Upper lobe of left lung (tissue), 4 donors: ENCODE measurements at regions not wholly inside any gene's neighbourhood (a gene's known extent, or its start where the extent isn't known, plus 50 kb on each side); places are given as distances from the start of the nearest gene placed in this dataset.
A peak's percentile ranks its signal among the peaks of the same experiment; 100 is the strongest.

Experiments
- POLR2A ChIP-seq, 4 donors: fragments of 450-650 bp; IDR thresholded peaks; one replicate each; pipeline ENCODE4 v1.5.1; 2016 to 2017; ENCODE audit warnings: antibody characterized with exemption in 4 of 4, mild to moderate bottlenecking in 2 of 4
- POLR2AphosphoS5 ChIP-seq, 2 donors: sonication (generic); formaldehyde crosslinking; IDR thresholded peaks; one replicate each; pipeline ENCODE4 v1.5.1; 2017; ENCODE audit warnings: antibody characterized with exemption in 2 of 2
- TF ChIP-seq, protein P1 (sequence below), 6 experiments: fragments of 450-650 bp in 4 of 6; fragments of 200-600 bp in 2 of 6; sonication (generic) in 2 of 6; IDR thresholded peaks; one replicate each; pipeline ENCODE4 v1.5.1; 2016 to 2019; ENCODE audit warnings: antibody characterized with exemption in 6 of 6

DNA sequence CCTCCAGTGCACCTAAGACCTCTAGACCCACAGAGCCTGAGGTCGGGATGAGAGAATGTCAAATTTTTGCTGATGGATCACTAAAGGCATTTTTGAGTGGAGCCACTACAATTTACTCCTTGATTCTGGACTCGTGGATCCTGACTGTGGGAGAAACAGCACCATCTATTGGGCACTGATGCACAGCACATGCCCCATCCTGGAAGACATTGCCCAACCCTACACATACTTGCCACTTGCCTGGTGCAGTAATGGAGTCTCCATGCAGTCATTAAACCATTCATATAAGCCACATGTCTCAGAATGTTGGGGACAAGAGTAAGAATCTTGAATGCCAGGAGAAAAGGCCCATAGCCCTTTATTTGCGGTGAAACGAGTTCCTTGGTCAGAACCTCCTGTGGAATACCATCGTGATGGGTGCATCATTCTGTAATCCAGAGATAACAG lies 103.9 kb downstream of the GGTLC2 start:
- TF ChIP-seq, protein P1, sequence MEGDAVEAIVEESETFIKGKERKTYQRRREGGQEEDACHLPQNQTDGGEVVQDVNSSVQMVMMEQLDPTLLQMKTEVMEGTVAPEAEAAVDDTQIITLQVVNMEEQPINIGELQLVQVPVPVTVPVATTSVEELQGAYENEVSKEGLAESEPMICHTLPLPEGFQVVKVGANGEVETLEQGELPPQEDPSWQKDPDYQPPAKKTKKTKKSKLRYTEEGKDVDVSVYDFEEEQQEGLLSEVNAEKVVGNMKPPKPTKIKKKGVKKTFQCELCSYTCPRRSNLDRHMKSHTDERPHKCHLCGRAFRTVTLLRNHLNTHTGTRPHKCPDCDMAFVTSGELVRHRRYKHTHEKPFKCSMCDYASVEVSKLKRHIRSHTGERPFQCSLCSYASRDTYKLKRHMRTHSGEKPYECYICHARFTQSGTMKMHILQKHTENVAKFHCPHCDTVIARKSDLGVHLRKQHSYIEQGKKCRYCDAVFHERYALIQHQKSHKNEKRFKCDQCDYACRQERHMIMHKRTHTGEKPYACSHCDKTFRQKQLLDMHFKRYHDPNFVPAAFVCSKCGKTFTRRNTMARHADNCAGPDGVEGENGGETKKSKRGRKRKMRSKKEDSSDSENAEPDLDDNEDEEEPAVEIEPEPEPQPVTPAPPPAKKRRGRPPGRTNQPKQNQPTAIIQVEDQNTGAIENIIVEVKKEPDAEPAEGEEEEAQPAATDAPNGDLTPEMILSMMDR (IDR thresholded peaks at IDR 0.05): peak; percentile 34 to 64 (median 44)
- TF ChIP-seq POLR2AphosphoS5 (IDR thresholded peaks at IDR 0.05): no peak
- TF ChIP-seq POLR2A (IDR thresholded peaks at IDR 0.05): no peak
